Fibroblast of villous mesenchyme (primary cell): ENCODE measurements at regions not wholly inside any gene's neighbourhood (a gene's known extent, or its start where the extent isn't known, plus 50 kb on each side); places are given as distances from the start of the nearest gene placed in this dataset.
"Not testable (repeated sequence)": the region's sequence is repeated elsewhere in the genome, so short reads cannot be mapped to it uniquely, and the experiment has no call there.

ENCODE experiments used
- DNase-seq: peaks from one replicate; pipeline ENCODE4 v3.0.0-alpha.2; 2010; ENCODE audit warnings: low read depth
- H3K4me3 ChIP-seq: 2 replicates; pipeline ENCODE4 v1.5.1; 2011; ENCODE audit warnings: low read depth, mild to moderate bottlenecking, low read length
- CTCF ChIP-seq: IDR thresholded peaks from 2 replicates; pipeline ENCODE4 v1.5.1; 2012; ENCODE audit warnings: low read depth, mild to moderate bottlenecking, low read length; ENCODE audit not compliant: insufficient read depth

GRCh38 chr12:87202189-87202588, 827.0 kb downstream of the C12orf50 start:
- no peak for DNase-seq
- no peak overlapping the region for H3K4me3 ChIP-seq
- no peak for TF ChIP-seq CTCF

- H3K4me3 ChIP-seq, result no peak overlapping the region
- no peak for DNase-seq
- no peak for TF ChIP-seq CTCF
Measured at GRCh38 chr12:87201598-87201997, 827.6 kb downstream of the C12orf50 start.

- no peak overlapping the region for H3K4me3 ChIP-seq
- DNase-seq, result no peak
- TF ChIP-seq CTCF, result no peak
Measured at GRCh38 chr12:87200289-87200979, 828.8 kb downstream of the C12orf50 start.

DNA sequence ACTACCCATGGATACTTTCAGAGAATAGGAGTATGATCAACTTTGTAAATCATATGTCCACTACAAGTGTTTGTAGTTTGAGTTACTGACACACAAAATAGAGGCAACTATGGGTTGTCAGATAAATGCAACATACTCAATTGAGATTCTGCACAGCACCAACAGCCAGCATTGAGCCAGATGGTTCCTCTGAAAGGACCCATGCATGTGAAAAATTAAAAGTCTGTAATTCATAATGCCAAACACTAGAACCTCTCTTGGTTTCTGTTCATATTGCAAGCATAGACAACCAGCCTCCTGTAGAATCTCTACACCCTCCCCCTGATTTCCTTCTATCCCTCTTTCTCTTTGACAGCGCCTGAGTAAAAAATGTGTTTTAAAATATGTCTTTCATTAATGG, 831.0 kb downstream of the C12orf50 start:
- H3K4me3 ChIP-seq, result no peak overlapping the region
- no peak for TF ChIP-seq CTCF
- no peak for DNase-seq

DNA sequence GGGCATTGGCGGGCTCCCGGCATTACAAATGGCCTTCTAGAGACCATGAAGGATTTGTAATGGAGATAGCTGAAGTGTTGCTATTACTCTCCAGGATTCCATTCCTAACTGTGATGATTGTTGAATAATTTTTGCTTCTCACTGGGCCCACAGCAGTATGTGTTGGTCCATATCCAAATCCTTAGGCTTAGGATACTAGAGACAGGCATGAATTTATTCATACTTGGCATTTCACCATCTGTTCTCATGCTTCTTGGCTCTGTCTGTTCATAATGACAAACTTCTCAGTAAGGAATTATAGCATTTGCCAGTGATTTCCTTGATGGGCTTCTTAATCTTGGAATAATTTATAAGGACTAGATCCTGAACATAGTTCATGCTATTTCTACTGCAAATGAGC, 832.9 kb downstream of the C12orf50 start:
- TF ChIP-seq CTCF, result no peak
- no peak for DNase-seq
- no peak overlapping the region for H3K4me3 ChIP-seq

GRCh38 chr12:87194389-87194788, 834.8 kb downstream of the C12orf50 start:
- not testable (repeated sequence) for DNase-seq, H3K4me3 ChIP-seq

- no peak for DNase-seq
- no peak overlapping the region for H3K4me3 ChIP-seq
- TF ChIP-seq CTCF, result no peak
Measured at GRCh38 chr12:87185367-87185766, 843.8 kb downstream of the C12orf50 start.
